SIG-M5 treated with dmso at 0.1 percent for 504 hours (cell line): ENCODE measurements at regions not wholly inside any gene's neighbourhood (a gene's known extent, or its start where the extent isn't known, plus 50 kb on each side); places are given as distances from the start of the nearest gene placed in this dataset.

Experiments
- DNase-seq: peaks from one replicate; lab custom pipeline; 2025; ENCODE audit not compliant: unreplicated experiment; lab: John Stamatoyannopoulos, UW

DNA sequence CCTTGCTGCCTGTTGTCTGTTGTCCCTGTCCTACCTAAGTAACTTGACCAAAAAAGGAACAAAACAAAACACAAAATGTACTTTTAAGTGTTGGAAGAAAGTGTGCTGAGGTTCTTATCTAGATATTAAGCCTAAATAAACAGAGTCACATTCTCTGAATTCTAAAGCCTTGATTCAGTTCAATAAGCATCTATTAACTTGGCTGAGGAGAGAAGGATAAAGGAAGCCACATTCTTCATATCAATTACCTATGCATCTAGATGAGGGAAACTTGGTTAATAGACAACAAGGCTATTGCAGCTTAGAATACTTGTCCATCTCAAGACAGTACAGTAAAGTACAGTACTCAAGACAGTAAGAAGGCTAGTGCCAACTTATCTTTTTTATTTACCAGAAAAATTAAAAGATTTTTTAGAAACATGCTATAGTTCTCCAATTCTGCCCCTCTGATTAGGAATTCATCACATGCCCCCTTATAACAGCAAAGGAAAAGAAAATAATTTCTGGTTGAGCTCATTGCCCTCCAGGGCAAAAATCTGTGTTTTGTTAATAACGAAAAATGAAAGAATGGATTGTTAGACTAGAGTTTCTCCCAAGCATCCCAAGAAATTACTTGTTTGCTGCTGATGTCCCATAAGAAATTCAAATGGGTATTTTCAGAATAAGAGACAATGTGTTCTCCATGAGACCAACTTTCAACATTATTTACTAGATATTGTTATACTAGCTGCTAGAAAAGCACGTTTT, 546.5 kb upstream of the SEMA3D start:
- DNase-seq, result no peak

- no peak for DNase-seq
Observed at GRCh38 chr7:85730012-85730411, 543.2 kb upstream of the SEMA3D start.

DNA sequence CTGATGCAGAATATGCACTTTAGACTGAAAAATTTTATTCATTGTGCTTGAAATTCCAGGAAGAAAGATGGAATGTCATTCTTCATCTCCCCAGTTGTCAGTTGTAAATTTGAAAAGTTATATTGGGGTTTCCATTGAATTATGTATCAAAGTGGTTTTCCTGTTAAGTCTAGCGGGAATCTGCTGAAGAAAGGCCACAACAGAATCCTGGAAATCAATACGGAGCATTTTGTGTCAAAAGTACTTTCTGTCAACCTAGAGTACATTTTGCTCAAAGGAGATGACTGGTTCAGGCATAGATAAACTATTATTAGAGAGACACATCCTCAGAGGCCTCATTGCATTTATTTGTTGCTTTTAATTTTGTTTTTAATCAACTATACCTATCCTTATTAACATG, 538.2 kb upstream of the SEMA3D start:
- DNase-seq, result no peak

DNA sequence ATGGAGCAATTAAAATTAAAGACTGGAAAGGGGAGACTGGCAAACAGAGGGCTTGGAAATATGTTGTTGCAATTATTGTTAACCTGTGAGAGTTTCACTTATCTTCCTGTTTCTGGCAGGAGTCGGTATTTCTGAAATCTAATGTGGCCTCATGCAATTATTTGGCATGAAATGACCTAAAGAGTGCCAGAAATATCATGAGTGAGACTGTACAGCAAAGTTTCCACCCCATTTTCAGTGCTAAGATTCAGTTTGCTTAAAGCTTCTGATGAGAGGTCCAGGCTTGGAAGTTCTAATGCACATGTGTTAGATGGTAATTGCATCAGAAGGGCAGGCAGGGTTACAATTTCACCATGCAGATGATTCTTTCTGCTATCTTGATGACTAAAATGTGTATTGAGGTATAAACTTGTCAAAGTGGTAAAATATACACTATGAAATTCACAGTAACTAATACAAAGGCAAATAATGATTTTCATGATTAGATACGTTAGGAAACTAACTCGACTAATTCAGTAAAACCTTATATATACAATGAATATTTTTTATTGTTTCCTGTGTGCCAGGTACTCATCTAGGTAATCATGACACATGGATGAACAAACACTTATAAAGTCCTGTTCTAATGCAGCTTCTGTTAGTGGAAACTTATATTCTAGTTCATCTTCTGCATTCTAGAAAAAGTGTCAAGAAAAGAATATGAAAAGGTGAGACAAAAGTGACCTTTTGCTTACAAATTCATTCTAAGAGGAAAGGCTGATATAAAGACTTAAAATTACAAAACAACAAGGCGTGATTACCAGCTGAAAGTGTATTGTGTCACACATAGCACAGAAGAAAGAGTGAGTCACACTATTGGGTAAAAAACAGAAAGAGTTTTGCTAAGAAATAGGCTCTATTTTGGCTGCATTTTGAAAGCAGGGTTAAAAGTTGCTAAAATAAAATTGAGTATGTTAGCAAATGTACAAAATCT, 533.4 kb upstream of the SEMA3D start:
- DNase-seq, result peak; percentile 73

DNA sequence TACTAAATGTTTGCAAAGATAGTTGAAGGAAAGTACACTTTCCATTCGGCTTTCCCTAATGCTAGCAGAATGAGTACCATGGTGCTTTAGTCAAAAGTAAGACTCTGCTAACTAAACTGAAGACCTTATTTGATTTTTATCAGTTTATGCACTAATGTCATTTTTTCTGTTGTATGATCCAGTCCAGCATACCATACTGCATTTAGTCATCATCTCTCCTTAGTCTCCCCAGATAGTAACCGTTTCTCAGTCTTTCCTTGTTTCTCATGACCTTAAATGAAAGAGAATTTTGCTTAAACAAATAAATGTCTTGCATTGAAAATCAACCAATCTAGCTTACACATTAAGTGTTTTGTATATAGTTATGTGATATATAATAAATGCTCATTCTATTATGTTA, 529.5 kb upstream of the SEMA3D start:
- no peak for DNase-seq

DNA sequence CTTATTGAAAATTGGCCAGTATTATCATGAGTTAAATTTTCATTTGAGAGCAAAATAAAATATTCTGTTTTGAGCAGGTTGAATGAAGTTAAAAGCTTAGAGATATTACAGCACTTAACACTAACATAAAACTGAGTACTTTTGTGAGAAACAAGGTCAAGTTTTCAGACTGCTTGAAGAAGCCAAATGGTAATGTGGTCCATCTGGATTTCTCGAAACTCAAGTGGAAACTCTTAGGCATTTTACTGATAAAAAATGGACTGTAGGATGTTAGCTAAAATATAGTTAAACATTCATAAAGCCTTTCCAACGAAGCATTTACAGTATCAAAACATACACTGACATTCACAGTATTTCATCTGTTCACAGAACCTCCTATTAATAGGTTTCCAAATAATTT, 528.1 kb upstream of the SEMA3D start:
- no peak for DNase-seq

GRCh38 chr7:85714043-85714578, 527.3 kb upstream of the SEMA3D start:
- DNase-seq, result no peak

DNA sequence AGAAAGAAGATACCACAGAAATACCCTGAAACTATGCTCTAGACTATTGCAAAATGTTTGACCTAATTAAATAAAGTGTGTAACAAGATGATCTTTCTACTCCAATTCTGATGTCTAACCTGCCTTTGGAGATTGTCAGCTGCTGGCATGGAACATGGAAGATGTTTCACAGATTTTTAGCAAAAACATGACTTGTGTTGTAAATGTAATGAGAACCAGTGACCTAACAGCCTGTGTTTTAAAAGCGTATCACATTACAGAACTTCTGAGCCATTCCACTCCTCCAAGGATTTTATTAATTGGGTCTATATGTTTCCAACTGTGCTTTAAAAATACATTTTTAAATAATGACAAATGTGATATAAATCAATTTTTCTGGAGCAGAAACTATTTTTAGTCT, 526.3 kb upstream of the SEMA3D start:
- no peak for DNase-seq

DNA sequence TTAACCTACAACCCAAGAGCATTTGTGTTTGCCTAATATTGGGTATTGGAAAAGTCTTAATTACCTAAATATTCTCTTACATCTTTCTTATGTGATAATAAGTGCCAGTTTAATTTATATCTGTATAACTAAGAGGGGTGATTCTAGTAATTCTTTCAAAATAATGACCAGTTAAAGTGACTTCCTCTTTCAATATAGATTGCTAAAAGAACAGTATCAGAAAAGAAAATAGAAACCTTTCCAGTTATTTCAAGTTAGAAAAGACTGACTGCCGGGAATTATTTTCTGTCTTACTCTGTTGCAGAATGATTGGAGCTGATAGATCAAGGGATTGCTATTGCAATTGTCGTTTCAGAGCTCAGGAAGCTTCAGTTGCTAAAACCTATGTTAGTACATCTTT, 525.0 kb upstream of the SEMA3D start:
- peak; percentile 47 for DNase-seq

DNA sequence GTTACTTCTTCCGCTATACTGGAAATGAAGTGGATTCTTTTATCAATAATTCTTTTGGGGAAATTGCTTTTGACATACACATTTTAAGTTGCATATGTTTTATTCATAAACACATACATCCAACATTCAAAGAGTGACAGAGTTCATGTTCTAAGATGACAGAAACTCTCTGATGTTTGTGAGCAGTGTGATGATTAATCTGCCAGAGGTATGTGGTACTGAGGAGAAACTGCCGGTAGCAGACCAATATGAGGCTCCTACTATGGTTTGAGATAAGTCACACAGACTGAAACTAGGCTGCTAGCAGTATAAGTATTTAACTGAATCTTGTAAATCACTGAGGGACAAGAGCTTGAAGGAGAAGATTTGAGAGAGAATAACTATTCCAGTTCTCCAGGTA, 524.1 kb upstream of the SEMA3D start:
- DNase-seq, result no peak

DNA sequence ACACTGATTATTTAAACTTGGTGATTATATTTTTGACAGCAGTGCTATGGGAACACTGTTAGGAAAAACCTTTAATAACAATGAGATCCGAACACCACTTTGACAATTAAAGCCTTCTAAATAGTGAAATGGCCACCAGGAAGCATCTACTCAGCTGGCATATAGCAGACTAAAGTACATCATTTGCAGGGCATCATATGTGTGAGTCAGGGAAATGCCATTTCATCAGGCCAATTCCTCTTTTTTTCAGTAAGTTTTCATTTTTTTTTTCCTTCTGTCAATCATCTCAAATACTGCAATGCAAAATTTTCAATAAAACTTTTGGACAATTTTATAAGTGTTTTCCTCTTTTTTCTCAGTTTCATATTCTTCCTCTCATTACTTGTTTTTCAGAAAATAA, 521.4 kb upstream of the SEMA3D start:
- peak; percentile 35 for DNase-seq

GRCh38 chr7:85705076-85705475, 518.2 kb upstream of the SEMA3D start:
- DNase-seq, result no peak

DNA sequence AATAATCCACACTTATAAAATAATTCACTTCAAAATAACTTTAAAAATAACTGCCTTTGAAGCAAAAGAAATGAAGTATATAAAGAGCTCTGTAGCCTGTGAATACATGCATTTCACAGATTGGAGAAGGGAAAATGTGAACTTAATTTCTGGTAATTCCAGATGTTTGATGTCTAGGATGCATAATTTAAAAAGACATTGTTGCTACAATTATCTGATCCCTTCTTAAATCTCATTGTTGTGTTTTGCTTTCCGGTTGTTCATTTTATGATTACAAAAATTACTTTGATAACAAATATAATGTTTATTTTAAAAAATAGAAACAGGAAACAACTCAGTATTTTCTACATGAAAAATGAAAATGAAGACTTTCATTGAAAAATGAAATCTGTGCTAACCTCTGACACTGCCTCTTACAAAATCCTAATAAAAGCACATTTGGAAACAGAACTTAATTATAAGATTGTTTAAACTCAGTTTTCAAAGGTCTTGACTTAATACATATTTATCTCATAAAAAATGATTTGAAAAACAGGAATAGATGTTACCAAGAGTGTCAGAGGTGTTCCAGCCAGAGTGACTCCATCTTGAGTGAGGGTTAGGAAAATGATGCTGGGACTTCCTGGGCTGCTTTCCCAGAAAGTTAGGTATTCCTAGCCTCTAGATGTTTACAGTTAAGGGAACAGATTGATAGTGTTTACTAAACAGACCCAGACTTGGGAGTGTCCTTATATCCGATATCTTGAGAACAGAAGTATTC, 516.6 kb upstream of the SEMA3D start:
- DNase-seq, result no peak

DNA sequence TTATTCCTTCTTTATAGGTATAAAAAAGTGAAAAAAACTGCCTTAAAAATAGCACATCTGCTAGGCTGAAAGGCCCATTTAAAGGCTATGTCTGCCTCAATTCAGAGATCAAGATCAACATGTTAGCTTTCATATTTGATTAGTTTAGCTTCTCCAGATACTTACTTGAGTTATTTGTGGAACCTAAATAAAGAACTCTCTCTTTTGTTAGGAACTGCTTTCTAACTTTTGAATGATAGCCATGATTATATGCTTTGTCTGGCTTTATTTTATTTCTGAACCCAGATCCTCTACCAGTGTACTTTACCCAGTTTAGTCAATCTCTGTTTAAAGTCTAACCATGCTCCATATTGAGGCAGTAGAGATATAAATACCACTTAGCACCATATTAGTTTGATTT, 515.5 kb upstream of the SEMA3D start:
- no peak for DNase-seq

GRCh38 chr7:85699482-85699881, 512.6 kb upstream of the SEMA3D start:
- no peak for DNase-seq

- DNase-seq, result peak; percentile 35
Observed at GRCh38 chr7:85695533-85695932, 508.7 kb upstream of the SEMA3D start.

GRCh38 chr7:85695041-85695440, 508.2 kb upstream of the SEMA3D start:
- DNase-seq, result no peak

DNA sequence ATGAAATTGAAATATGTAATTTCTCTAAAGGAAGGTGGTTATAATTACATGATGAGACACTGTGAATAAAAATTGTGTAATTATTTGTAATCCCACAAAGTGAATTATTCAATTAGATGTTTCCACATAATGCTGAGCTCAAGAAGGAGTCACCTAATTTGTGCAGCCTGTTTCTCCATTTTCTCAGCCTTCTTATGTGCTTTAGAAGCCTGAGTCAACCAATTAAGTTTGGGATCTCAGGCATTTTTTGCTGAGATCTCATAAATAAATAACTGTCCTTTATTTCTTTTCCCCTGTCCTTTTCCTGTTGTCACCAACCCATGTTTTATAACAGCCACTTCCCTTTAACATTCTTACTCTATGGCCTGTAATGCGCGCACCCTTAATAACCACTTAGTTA, 506.5 kb upstream of the SEMA3D start:
- no peak for DNase-seq

- no peak for DNase-seq
Observed at GRCh38 chr7:85688712-85689111, 501.9 kb upstream of the SEMA3D start.

- no peak for DNase-seq
Observed at GRCh38 chr7:85686401-85687181, 499.7 kb upstream of the SEMA3D start.
